NCI-H1436 (cell line): ENCODE measurements at regions not wholly inside any gene's neighbourhood (a gene's known extent, or its start where the extent isn't known, plus 50 kb on each side); places are given as distances from the start of the nearest gene placed in this dataset.
A peak's percentile ranks its signal among the peaks of the same experiment; 100 is the strongest.

ENCODE experiments used
- DNase-seq: peaks from one replicate; lab custom pipeline; 2025; lab: John Stamatoyannopoulos, UW

GRCh38 chr2:9681427-9681817 lies 50.6 kb upstream of the YWHAQ start:
- DNase-seq: no peak

- no peak for DNase-seq
These were observed 54.8 kb upstream of the YWHAQ start for GRCh38 chr2:9685637-9686036.

GRCh38 chr2:9686061-9686460 lies 55.3 kb upstream of the YWHAQ start:
- no peak for DNase-seq

GRCh38 chr2:9690252-9690651 lies 59.5 kb upstream of the YWHAQ start:
- DNase-seq: no peak

- no peak for DNase-seq
These were observed 60.1 kb upstream of the YWHAQ start for GRCh38 chr2:9690716-9691498.

GRCh38 chr2:9692456-9693195 lies 61.8 kb upstream of the YWHAQ start:
- DNase-seq: no peak

- DNase-seq: no peak
These were observed 62.3 kb upstream of the YWHAQ start for GRCh38 chr2:9693196-9693491.

- DNase-seq: no peak
These were observed 62.8 kb upstream of the YWHAQ start for GRCh38 chr2:9693646-9694045.

- no peak for DNase-seq
These were observed 64.0 kb upstream of the YWHAQ start for GRCh38 chr2:9694661-9695234.

- no peak for DNase-seq
These were observed 65.1 kb upstream of the YWHAQ start for GRCh38 chr2:9695941-9696340.

GRCh38 chr2:9696731-9697130 lies 65.9 kb upstream of the YWHAQ start:
- DNase-seq: no peak

- no peak for DNase-seq
These were observed 67.1 kb upstream of the YWHAQ start for GRCh38 chr2:9697909-9698308.

- DNase-seq: no peak
These were observed 68.6 kb upstream of the YWHAQ start for GRCh38 chr2:9699139-9700108.

GRCh38 chr2:9700109-9700495 lies 69.3 kb upstream of the YWHAQ start:
- no peak for DNase-seq

GRCh38 chr2:9702604-9703084 lies 71.8 kb upstream of the YWHAQ start:
- DNase-seq: no peak

- DNase-seq: peak; percentile 37
These were observed 72.4 kb upstream of the YWHAQ start for GRCh38 chr2:9703085-9703678.

GRCh38 chr2:9703701-9704221 lies 73.0 kb upstream of the YWHAQ start:
- no peak for DNase-seq

- DNase-seq: no peak
These were observed 73.8 kb upstream of the YWHAQ start for GRCh38 chr2:9704600-9704999.

GRCh38 chr2:9705196-9705595 lies 74.4 kb upstream of the YWHAQ start:
- DNase-seq: no peak

GRCh38 chr2:9707008-9707407 lies 76.2 kb upstream of the YWHAQ start:
- DNase-seq: no peak

- DNase-seq: no peak
These were observed 76.9 kb upstream of the YWHAQ start for GRCh38 chr2:9707611-9708160.
